ENCODE measurements at regions not wholly inside any gene's neighbourhood (a gene's known extent, or its start where the extent isn't known, plus 50 kb on each side); places are given as distances from the start of the nearest gene placed in this dataset.

GRCh38 chr2:163990101-163990500, 254.3 kb upstream of the FIGN start:
- intact Hi-C loops (cut with DNase I; ENCODE audit: low total_unique reads): no loop called here

GRCh38 chr2:163987175-163987940, 251.6 kb upstream of the FIGN start:
- H3K27ac ChIP-seq: no peak overlapping the region
- no peaks in the 10 kb centered on the region for H3K27me3 ChIP-seq
- no peaks in the 10 kb centered on the region for H3K4me1 ChIP-seq
- H3K4me3 ChIP-seq: no peak overlapping the region
- TF ChIP-seq CTCF (IDR thresholded peaks at IDR 0.05) (no peak), POLR2A (IDR thresholded peaks at IDR 0.05) (no peak)
- no peaks in the 10 kb centered on the region for H3K9me3 ChIP-seq
- intact Hi-C loops (cut with DNase I; ENCODE audit: low total_unique reads): no loop called here
- no peak for DNase-seq
- no peaks in the 10 kb centered on the region for H3K36me3 ChIP-seq

More at GRCh38 chr2:163990101-163990500, 254.3 kb upstream of the FIGN start:
- no peaks in the 10 kb centered on the region for H3K36me3 ChIP-seq
- H3K27ac ChIP-seq: no peak overlapping the region
- no peaks in the 10 kb centered on the region for H3K27me3 ChIP-seq
- H3K9me3 ChIP-seq: no peaks in the 10 kb centered on the region
- H3K4me1 ChIP-seq: no peaks in the 10 kb centered on the region
- H3K4me3 ChIP-seq: no peak overlapping the region
- DNase-seq: no peak
- TF ChIP-seq CTCF (IDR thresholded peaks at IDR 0.05): no peak
- no peak for TF ChIP-seq POLR2A (IDR thresholded peaks at IDR 0.05)

DNA sequence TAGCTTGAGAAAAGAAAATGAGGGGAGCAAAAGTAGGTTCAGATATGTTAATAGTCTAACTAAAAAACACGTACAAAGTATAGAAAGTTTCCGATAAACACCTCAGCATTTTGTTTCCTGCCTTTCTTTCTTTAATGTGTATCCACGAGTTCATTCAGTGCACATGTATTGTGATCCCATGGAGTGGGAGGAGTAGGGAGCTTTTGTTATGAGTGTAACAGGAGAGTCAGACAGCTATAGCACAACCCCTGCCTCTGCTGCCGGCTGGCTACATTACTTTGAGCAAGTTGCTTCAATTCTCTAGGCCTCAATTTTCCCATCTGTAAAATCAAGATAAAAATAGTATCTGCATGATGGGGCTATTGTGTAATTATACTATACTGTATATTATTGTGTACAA, 249.2 kb upstream of the FIGN start:
- no peak overlapping the region for H3K4me3 ChIP-seq
- TF ChIP-seq CTCF (IDR thresholded peaks at IDR 0.05): no peak
- no peak for TF ChIP-seq POLR2A (IDR thresholded peaks at IDR 0.05)
- no peaks in the 10 kb centered on the region for H3K4me1 ChIP-seq

GRCh38 chr2:163983911-163984310, 248.1 kb upstream of the FIGN start:
- H3K9me3 ChIP-seq: no peaks in the 10 kb centered on the region
- no peaks in the 10 kb centered on the region for H3K4me1 ChIP-seq
- H3K36me3 ChIP-seq: no peaks in the 10 kb centered on the region
- no peak overlapping the region for H3K4me3 ChIP-seq
- intact Hi-C loops (cut with DNase I; ENCODE audit: low total_unique reads): no loop called here
- no peaks in the 10 kb centered on the region for H3K27me3 ChIP-seq
- H3K27ac ChIP-seq: no peak overlapping the region
- TF ChIP-seq CTCF (IDR thresholded peaks at IDR 0.05) (no peak), POLR2A (IDR thresholded peaks at IDR 0.05) (no peak)
- DNase-seq: no peak

More for the DNA sequence above, 249.2 kb upstream of the FIGN start:
- H3K36me3 ChIP-seq: no peaks in the 10 kb centered on the region
- no peaks in the 10 kb centered on the region for H3K9me3 ChIP-seq
- intact Hi-C loops (cut with DNase I; ENCODE audit: low total_unique reads): no loop called here
- no peak for DNase-seq
- H3K27ac ChIP-seq: no peak overlapping the region
- no peaks in the 10 kb centered on the region for H3K27me3 ChIP-seq

- H3K9me3 ChIP-seq: no peaks in the 10 kb centered on the region
- no peak overlapping the region for H3K4me3 ChIP-seq
- TF ChIP-seq CTCF (IDR thresholded peaks at IDR 0.05) (no peak), POLR2A (IDR thresholded peaks at IDR 0.05) (no peak)
- DNase-seq: no peak
- intact Hi-C loops (cut with DNase I; ENCODE audit: low total_unique reads): no loop called here
- H3K27ac ChIP-seq: no peak overlapping the region
- no peaks in the 10 kb centered on the region for H3K27me3 ChIP-seq
- no peaks in the 10 kb centered on the region for H3K4me1 ChIP-seq
- no peaks in the 10 kb centered on the region for H3K36me3 ChIP-seq
These were observed 247.1 kb upstream of the FIGN start for GRCh38 chr2:163982938-163983337.
